Activated CD4-positive, alpha-beta T cell treated with anti-CD3 and anti-CD28 coated beads for 36 hours (primary cell): ENCODE measurements at regions not wholly inside any gene's neighbourhood (a gene's known extent, or its start where the extent isn't known, plus 50 kb on each side); places are given as distances from the start of the nearest gene placed in this dataset.
A peak's percentile ranks its signal among the peaks of the same experiment; 100 is the strongest.

Source experiments
- ATAC-seq: fragments of 200-7000 bp; cut with Tn5 transposase; one replicate; pipeline ENCODE4 v1.10.0; 2021; ENCODE audit warnings: mild to moderate bottlenecking, moderate library complexity
- CTCF ChIA-PET: fragments of 350-600 bp; sonication (Branson Sonifier 250); formaldehyde crosslinking; loops from one replicate; lab custom pipeline; 2021; ENCODE audit warnings: antibody characterized with exemption; lab: Charles Lee
- POLR2A ChIA-PET: fragments of 350-600 bp; sonication (Branson Sonifier 250); formaldehyde crosslinking; loops from one replicate; lab custom pipeline; 2021; ENCODE audit warnings: antibody characterized with exemption, inconsistent platforms; lab: Charles Lee
- DNase-seq: peaks from one replicate; pipeline ENCODE4 v3.0.0-alpha.2; 2020
- H3K27ac Mint-ChIP-seq: one replicate; pipeline ENCODE4 v1.8.0; 2021; ENCODE audit warnings: mixed read lengths
- H3K27me3 Mint-ChIP-seq: one replicate; pipeline ENCODE4 v1.8.0; 2021; ENCODE audit warnings: mixed read lengths
- H3K36me3 Mint-ChIP-seq: one replicate; pipeline ENCODE4 v1.8.0; 2021; ENCODE audit warnings: low read depth, mixed read lengths
- H3K4me1 Mint-ChIP-seq: one replicate; pipeline ENCODE4 v1.8.0; 2021; ENCODE audit warnings: mixed read lengths
- H3K4me3 Mint-ChIP-seq: one replicate; pipeline ENCODE4 v1.8.0; 2021; ENCODE audit warnings: mild to moderate bottlenecking, moderate library complexity, mixed read lengths
- H3K9me3 Mint-ChIP-seq: one replicate; pipeline ENCODE4 v1.8.0; 2021; ENCODE audit warnings: low read depth, mixed read lengths
- intact Hi-C, 2 experiments: fragments of 100-400 bp; cut with DNase I in 1 of 2; cut with micrococcal nuclease in 1 of 2; formaldehyde crosslinking; loops; one replicate each; pipeline versions ENCODE4 v1.14.2 to v1.15.1; 2022 to 2024; cut with DNase I, micrococcal nuclease

DNA sequence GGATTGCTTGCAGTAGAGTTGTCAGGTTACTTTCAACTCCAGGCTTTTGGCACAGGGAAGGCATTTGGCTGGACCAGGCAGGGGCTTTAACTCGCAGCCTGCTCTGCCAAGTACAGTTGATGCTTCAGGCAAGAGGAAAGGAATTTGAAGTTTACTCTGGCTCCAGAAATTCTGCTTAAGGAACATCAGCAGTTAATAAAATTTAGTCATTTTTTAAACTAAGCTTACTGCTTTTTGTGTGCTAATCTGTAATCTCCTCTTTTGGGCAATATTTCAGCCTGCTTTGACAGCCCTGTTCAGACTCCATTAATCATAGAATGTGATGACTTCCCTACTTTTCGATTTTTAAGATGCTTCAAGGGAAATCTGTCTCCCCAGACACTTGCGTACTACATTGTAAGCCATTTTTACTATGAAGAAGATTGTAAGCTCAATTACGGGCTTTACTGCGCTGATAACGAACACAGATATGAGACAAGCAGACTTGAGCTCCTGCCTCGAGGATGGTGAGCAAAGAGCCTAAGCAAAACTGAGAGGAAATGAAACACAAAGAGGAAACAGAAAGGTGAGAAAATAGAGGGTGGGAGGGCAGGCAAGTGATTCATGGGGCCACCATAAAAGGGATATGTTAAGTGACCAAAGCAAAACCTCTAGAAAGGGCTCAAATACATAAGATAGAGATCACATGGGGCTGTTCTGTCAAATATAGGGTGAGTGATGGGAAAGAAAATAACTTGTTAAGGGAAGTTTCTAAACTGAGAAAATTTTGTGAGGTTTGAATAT, 76.6 kb upstream of the VAV3 start:
- intact Hi-C loops: loop anchor here in 1 of 2 experiments (5.0 kb wide), 1 partner anchor 41 kb away; no protein-coding TSS in a partner anchor
- peaks cover 38% of the 10 kb centered on the region for H3K4me1 Mint-ChIP-seq
- no peaks in the 10 kb centered on the region for H3K9me3 Mint-ChIP-seq
- CTCF ChIA-PET: interaction anchor here (1.4 kb wide), 1 partner anchor 260 kb away, joined by 3 read pairs; no protein-coding TSS in a partner anchor
- H3K36me3 Mint-ChIP-seq: no peaks in the 10 kb centered on the region
- H3K27ac Mint-ChIP-seq: peak overlapping the region; percentile 40
- no peaks in the 10 kb centered on the region for H3K27me3 Mint-ChIP-seq
- no peak overlapping the region for H3K4me3 Mint-ChIP-seq
- POLR2A ChIA-PET: no interaction called here
- DNase-seq: peak; percentile 22
- ATAC-seq: peak; percentile 85

DNA sequence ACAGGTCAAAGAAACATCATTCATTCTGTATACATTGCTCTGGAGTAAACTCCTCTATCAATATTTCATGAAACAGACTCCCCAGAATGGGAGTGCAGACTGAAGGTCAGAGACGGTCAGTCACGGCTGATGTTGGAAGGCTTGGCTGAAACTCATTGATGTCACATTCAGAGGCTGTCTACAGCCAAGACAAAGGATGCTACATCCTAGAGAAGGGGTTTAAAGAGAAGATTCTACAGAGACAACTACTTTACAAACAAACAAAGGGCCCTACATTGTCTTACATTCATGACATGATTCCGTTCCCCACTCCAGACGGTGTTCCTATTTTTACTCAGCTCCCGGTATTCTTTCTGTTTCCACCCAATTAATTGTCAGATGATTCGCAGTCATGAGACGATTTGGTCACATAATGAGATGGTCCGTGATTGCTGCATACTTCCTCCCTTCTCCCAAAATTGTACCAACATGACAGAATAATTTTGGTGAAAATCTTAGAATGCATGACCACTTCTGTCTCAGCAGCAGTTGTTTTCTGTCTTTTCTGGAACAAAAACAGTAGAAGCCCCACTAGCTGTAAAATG, 73.8 kb upstream of the VAV3 start:
- intact Hi-C loops: no loop called here
- Mint-ChIP-seq H3K9me3 (no peaks in the 10 kb centered on the region), H3K36me3 (no peaks in the 10 kb centered on the region), H3K27ac (no peak overlapping the region), H3K4me1 (peaks cover 18% of the 10 kb centered on the region), H3K4me3 (no peak overlapping the region), H3K27me3 (no peaks in the 10 kb centered on the region)
- no peak for DNase-seq
- ATAC-seq: no peak
- POLR2A ChIA-PET: no interaction called here
- CTCF ChIA-PET: interaction anchor here (0.6 to 1.0 kb wide), 3 partner anchors 14 to 71 kb away, joined by 3 read pairs; no protein-coding TSS in a partner anchor

DNA sequence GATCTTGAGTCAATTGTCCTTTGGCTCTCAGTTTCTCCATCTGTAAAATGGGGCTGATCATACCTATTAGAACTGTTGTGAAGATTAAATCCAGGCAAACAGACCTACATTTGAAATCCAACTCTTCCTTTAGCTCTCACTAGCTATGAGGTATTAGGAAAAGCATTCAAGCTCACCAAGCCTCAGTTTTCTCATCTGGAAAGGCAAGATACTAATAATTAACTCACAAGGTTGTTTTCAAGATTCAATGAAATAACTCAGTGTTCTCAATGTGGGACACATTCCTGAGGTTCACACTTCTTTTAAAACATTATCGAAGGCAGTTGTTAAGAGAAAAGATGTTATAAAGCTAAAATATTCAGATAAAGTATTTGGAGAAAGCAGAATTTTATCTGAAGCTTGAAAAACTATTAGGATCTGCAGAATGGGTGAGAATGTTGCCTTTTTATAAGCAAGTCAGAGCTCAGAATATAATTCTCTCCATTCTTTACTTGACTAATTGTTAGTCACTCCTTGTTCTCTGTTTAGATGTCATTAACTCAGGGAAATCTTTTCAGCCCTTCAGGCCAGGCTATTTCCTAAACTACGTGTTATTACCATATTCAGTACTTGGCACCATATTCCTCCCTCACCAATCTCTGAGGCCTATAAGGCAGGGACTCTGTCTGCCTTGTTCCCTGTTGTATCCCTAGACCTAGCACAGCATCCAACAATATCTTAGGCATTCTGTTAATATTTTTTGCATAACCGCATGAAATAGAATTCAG, 72.0 kb upstream of the VAV3 start:
- Mint-ChIP-seq H3K4me1 (peaks cover 7% of the 10 kb centered on the region), H3K4me3 (no peak overlapping the region), H3K27me3 (no peaks in the 10 kb centered on the region), H3K36me3 (no peaks in the 10 kb centered on the region), H3K27ac (no peak overlapping the region), H3K9me3 (no peaks in the 10 kb centered on the region)
- ChIA-PET CTCF (interaction anchor here (0.8 to 1.2 kb wide), 5 partner anchors 9 to 88 kb away, joined by 3 read pairs; no protein-coding TSS in a partner anchor), POLR2A (interaction anchor here (0.8 kb wide), 1 partner anchor 183 kb away, joined by 3 read pairs; no protein-coding TSS in a partner anchor)
- intact Hi-C loops: no loop called here
- ATAC-seq (no peak), DNase-seq (no peak)

DNA sequence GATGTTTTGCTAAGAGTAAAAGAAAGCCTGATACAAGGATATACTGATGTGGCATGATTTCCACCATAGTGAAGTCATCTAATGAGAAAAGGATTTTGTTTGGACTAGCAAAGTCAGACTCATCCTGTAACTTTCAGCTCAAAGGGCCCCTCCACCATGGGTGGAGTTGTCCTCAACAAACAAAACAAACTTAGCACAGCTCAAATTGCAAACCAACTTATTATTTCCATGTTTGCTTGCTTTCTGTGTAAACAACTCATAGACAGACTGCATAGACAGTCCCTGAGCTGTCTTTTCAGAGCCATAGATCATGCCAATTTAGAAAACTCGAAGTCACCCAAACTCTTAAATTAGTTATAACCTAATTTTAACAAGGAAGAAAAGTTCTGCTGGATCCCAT, 69.4 kb upstream of the VAV3 start:
- H3K4me1 Mint-ChIP-seq: no peaks in the 10 kb centered on the region
- H3K9me3 Mint-ChIP-seq: no peaks in the 10 kb centered on the region
- intact Hi-C loops: no loop called here
- no peaks in the 10 kb centered on the region for H3K36me3 Mint-ChIP-seq
- no peak for DNase-seq
- H3K27me3 Mint-ChIP-seq: peaks cover 2% of the 10 kb centered on the region
- no peak for ATAC-seq
- ChIA-PET CTCF (interaction anchor here (0.6 to 1.5 kb wide), 5 partner anchors 9 to 23 kb away, joined by 3 to 4 read pairs (median 4); no protein-coding TSS in a partner anchor), POLR2A (no interaction called here)
- no peak overlapping the region for H3K27ac Mint-ChIP-seq
- H3K4me3 Mint-ChIP-seq: no peak overlapping the region

DNA sequence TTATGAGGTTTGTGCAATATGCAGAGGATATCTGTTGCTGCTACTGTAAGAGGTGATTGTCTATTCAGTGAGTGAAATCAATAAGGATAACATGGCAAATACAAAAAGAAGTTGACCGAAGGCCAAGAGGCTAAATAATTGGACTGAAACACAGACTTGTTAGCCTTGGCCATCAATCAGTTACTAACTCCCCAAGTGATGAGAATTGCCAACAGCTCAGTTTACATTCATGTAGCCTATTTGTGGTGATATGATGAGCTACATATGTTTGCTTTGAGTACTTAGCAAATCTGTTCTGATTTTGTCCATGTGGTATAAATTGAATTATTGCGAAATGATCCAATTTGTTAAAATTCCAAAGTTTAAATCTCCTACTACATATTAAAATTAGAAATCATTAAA, 68.6 kb upstream of the VAV3 start:
- Mint-ChIP-seq H3K27me3 (peaks cover 2% of the 10 kb centered on the region), H3K4me3 (no peak overlapping the region), H3K9me3 (no peaks in the 10 kb centered on the region), H3K4me1 (no peaks in the 10 kb centered on the region), H3K27ac (no peak overlapping the region), H3K36me3 (no peaks in the 10 kb centered on the region)
- ATAC-seq: no peak
- POLR2A ChIA-PET: no interaction called here
- intact Hi-C loops: no loop called here
- DNase-seq: no peak
- CTCF ChIA-PET: interaction anchor here (0.7 to 1.5 kb wide), 4 partner anchors 9 to 153 kb away, joined by 3 to 4 read pairs (median 4); no protein-coding TSS in a partner anchor

DNA sequence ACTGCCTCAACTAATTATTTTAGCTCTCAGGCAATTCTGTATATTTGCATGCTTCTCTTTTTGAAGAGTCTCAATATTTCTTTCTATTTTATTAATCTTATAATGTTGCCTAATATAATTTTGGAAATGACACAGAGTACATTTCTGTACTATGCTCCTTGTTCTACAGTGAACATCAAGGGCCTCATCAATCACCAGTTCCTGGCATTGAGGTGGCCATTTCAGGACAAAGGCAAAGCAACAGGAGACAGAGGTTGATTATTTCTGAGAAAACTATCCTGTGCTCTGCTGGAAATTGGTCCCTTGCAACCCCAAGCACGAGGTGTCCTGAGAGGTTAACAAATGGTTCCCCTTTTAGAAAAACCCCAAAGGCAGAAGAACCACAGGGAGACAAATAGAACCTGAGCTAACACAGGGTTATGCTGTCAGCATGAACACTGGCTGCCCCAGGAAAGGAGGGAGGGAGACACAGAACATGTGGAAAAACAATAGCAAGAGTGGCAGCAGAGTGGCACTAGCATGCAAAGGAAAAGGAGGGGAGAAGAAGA, 63.9 kb upstream of the VAV3 start:
- Mint-ChIP-seq H3K36me3 (no peaks in the 10 kb centered on the region), H3K9me3 (no peaks in the 10 kb centered on the region), H3K27me3 (peaks cover 2% of the 10 kb centered on the region), H3K4me3 (no peak overlapping the region), H3K27ac (no peak overlapping the region), H3K4me1 (no peaks in the 10 kb centered on the region)
- CTCF ChIA-PET: interaction anchor here (0.6 to 1.1 kb wide), 4 partner anchors 16 to 615 kb away, joined by 3 to 4 read pairs (median 3); no protein-coding TSS in a partner anchor
- intact Hi-C loops: no loop called here
- POLR2A ChIA-PET: no interaction called here
- ATAC-seq: no peak
- no peak for DNase-seq

DNA sequence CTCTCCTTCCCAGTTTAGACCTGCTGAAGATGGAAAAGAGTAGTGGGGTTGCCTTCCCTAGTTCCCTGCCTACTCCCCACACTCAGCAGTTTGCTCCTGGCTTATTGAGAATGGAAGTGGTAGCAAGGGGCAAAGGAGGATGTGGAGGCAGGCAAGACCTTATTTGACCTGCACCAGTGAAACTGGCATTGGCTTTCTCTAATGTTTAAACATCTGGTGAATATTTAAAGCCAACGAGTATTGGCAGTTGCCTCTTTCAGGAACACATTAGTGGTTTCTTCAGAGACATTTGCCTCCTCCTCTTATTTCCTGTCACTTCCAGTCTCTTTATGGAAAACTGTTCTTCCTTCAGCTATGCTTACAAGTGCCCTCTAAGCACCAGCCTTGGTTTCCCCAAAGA, 62.4 kb upstream of the VAV3 start:
- intact Hi-C loops: no loop called here
- ChIA-PET POLR2A (no interaction called here), CTCF (interaction anchor here (0.5 to 1.5 kb wide), 3 partner anchors 10 to 176 kb away, joined by 3 read pairs; no protein-coding TSS in a partner anchor)
- Mint-ChIP-seq H3K4me3 (no peak overlapping the region), H3K36me3 (no peaks in the 10 kb centered on the region), H3K27me3 (peaks cover 2% of the 10 kb centered on the region), H3K9me3 (no peaks in the 10 kb centered on the region), H3K27ac (no peak overlapping the region), H3K4me1 (no peaks in the 10 kb centered on the region)
- ATAC-seq (no peak), DNase-seq (no peak)

DNA sequence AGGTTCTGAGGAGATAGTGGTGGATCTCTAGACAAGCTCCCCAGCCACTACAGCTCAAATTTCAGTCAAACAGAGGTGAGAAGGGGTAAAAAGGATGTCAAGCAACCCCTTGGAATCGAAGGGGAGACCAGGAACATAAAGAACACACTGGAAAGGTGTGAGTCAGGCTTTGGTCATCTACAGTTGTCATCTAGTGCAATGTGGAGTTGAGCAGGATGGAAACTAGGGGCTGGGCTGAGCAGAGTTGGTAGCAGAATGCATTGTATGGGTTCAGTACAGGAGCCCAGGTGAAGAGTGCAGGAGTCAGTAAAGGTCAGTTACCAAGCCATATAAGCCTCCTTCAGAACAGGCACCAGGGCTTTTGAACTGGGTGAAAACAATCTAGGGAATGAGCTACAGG, 52.7 kb upstream of the VAV3 start:
- H3K4me3 Mint-ChIP-seq: no peak overlapping the region
- no peaks in the 10 kb centered on the region for H3K27me3 Mint-ChIP-seq
- H3K36me3 Mint-ChIP-seq: no peaks in the 10 kb centered on the region
- ChIA-PET POLR2A (no interaction called here), CTCF (no interaction called here)
- no peaks in the 10 kb centered on the region for H3K9me3 Mint-ChIP-seq
- DNase-seq: no peak
- H3K27ac Mint-ChIP-seq: no peak overlapping the region
- intact Hi-C loops: no loop called here
- peaks cover 7% of the 10 kb centered on the region for H3K4me1 Mint-ChIP-seq
- no peak for ATAC-seq

DNA sequence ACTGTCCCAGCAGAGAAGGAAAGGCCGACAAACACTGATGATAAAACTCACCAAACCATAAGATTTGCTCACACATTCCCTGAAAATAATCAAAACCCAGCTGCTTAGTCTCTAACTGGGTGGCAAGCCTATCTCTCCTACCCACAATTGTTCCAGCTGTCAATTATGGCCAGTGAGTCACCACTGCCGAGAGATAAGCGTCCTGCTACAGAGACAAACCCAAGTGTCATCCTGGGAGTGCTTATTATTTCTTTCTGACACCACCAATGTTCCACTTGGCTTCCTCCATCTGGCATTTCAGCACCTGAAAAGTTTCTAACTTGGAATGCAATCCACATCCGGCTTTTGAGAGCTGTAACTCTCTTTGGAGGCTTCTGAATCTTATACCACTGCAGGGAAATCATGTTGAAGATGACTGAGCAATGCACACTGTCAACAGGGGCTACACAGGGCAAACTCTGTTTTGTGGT, 51.5 kb upstream of the VAV3 start:
- intact Hi-C loops: no loop called here
- no peak overlapping the region for H3K27ac Mint-ChIP-seq
- POLR2A ChIA-PET: no interaction called here
- CTCF ChIA-PET: interaction anchor here (0.5 to 0.8 kb wide), 4 partner anchors 14 to 223 kb away, joined by 3 to 4 read pairs (median 3); no protein-coding TSS in a partner anchor
- no peaks in the 10 kb centered on the region for H3K27me3 Mint-ChIP-seq
- H3K4me3 Mint-ChIP-seq: no peak overlapping the region
- DNase-seq (peak; percentile 13), ATAC-seq (peak; percentile 61)
- H3K4me1 Mint-ChIP-seq: peaks cover 7% of the 10 kb centered on the region
- no peaks in the 10 kb centered on the region for H3K9me3 Mint-ChIP-seq
- no peaks in the 10 kb centered on the region for H3K36me3 Mint-ChIP-seq
